ENCODE measurements at regions not wholly inside any gene's neighbourhood (a gene's known extent, or its start where the extent isn't known, plus 50 kb on each side); places are given as distances from the start of the nearest gene placed in this dataset.

DNA sequence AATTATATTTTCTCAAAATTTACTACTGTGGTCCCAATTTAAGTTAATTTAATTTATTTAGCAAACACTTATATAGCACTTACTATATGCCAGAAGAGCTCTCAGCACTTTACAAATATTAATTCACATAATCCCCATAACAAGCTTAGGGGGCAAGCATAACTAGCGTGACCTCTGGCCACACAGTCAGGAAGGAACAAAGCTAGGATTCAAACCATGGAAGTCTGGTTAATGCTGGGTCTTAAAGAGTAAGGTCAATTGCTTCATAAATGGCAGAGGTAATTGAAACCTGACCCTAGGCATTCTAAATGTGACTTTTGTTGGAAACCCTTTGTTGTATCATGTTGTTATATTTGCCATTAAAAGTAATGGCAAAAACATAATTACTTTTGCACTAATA, 279.5 kb upstream of the EMCN start:
- TF ChIP-seq, protein P1, sequence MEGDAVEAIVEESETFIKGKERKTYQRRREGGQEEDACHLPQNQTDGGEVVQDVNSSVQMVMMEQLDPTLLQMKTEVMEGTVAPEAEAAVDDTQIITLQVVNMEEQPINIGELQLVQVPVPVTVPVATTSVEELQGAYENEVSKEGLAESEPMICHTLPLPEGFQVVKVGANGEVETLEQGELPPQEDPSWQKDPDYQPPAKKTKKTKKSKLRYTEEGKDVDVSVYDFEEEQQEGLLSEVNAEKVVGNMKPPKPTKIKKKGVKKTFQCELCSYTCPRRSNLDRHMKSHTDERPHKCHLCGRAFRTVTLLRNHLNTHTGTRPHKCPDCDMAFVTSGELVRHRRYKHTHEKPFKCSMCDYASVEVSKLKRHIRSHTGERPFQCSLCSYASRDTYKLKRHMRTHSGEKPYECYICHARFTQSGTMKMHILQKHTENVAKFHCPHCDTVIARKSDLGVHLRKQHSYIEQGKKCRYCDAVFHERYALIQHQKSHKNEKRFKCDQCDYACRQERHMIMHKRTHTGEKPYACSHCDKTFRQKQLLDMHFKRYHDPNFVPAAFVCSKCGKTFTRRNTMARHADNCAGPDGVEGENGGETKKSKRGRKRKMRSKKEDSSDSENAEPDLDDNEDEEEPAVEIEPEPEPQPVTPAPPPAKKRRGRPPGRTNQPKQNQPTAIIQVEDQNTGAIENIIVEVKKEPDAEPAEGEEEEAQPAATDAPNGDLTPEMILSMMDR (IDR thresholded peaks at IDR 0.05) = no peak
- no peak for TF ChIP-seq POLR2A (IDR thresholded peaks at IDR 0.05)

All from thyroid gland (tissue), 4 donors.